DMS79 treated with DMSO at 0.1 percent for 48 hours (cell line): ENCODE measurements at regions not wholly inside any gene's neighbourhood (a gene's known extent, or its start where the extent isn't known, plus 50 kb on each side); places are given as distances from the start of the nearest gene placed in this dataset.

Source experiments
- DNase-seq: peaks from one replicate; lab custom pipeline; 2025; lab: John Stamatoyannopoulos, UW

- no peak for DNase-seq
Measured at GRCh38 chr6:141451511-141452353, 681.0 kb upstream of the GJE1 start.

DNA sequence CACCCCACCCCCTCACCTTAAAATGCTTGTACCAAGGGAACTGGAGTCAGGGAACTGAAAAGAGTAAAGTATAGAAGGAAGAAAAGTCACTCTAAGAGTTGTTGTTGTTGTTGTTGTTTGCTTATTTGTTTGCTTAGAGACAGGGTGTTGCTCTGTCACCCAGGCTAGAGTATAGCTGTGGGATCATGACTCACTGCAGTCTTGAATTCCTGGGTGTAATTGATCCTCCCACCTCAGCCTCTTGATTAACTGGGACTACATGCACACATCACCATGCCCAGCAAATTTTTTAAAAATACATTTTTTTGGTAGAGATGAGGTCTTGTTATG lies 681.6 kb upstream of the GJE1 start:
- DNase-seq = no peak

- no peak for DNase-seq
Measured at GRCh38 chr6:141445928-141446628, 686.6 kb upstream of the GJE1 start.

GRCh38 chr6:141443668-141444289 lies 688.9 kb upstream of the GJE1 start:
- DNase-seq = no peak

DNA sequence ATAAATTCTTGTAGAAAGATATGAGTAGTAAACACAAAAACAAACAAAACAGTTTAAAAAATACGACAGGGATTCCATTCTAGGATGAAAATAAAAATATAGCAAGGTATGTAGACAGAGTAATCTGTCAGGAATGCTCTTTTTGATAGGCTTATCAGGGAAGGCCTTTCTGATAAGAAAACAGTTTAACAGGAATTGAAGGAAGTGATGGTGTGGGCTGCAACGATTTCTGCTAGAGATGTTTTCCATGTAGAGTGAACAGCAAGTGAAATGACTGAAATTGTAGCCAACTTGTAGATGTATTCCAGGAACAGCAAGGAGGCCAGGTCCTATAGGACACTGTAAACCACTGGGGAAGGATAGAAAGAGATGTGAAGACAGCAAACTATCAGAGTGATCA lies 689.7 kb upstream of the GJE1 start:
- DNase-seq = no peak

DNA sequence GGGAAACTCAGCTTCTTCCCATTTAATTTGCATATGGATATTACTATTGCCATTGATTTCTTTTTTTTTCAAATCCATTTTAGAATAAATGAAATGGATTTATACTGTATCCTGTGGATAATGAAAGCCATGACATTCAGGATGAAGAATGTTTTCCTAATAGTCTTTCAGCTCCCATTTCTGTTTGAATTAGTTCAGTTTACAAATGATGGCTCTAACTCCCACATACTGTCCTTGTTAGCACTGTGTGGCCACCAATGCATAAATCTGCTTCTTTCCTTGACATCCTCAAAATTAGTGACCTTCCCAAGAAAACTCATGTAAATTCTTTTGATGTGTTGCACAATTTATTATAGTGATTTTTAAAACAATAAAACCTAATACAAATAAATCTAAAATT lies 693.2 kb upstream of the GJE1 start:
- DNase-seq = no peak

GRCh38 chr6:141437685-141438084 lies 695.0 kb upstream of the GJE1 start:
- no peak for DNase-seq

DNA sequence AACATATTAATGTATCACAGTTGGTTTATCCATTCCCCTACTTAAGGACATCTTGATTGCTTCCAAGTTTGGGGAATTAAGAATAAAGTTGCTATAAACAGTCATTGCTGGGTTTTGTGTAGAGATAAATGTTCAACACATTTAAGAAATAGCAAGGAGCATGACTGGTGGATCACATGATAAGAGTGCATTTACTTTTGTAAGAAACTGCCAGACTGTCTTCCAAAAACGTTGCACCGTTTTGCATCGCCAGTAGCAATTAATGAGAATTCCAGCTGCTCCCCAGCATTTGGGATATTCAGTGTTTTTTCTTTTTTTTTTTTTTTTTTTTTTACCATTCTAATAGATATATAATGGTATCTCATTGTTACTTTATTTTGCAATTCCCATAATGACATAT lies 695.7 kb upstream of the GJE1 start:
- no peak for DNase-seq

DNA sequence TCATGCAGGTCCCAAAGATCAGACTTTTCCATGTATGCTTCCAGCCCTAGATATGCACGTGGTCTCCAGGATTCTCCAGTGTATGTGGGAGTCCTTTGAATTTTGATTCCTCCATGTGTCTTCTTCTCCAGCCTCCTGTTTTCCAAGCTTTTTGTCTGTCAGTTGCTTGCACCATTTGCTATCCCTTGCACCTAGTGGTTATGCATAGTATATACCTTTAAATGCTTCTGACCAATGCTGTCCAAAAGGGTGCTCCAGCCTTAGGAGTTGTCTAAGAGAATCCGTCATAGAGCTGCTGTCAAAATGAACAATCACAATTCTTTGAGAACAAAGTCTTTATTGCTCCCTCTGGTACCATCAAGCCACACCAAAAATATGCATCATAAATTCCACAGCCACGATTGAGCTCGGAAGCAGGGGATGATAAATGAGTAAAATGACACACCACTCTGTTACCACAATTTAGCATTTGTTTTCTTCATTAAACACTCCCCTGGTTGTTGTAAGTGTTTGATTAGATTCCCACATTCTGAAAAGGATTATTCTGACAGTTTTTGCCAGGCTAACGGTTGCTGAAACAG lies 706.2 kb upstream of the GJE1 start:
- DNase-seq = no peak

- no peak for DNase-seq
Measured at GRCh38 chr6:141421378-141421777, 711.3 kb upstream of the GJE1 start.

GRCh38 chr6:141418076-141418475 lies 714.6 kb upstream of the GJE1 start:
- no peak for DNase-seq

DNA sequence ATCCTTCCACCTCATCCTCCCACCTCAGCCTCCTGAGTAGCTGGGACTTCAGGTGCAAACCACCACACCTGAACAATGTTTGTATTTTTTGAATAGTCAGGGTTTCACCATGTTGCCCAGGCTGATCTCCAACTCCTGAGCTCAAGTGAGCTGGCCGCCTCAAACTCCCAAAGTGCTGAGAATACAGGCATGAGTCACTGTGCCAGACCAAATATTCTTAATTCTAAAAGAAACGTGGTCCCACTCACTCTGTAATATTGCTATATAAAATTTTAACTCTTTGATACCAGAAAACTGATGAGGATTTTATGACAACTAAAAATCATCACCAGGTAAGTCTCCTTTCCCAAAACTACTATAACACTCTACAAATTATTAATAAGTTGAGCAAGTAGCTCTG lies 716.8 kb upstream of the GJE1 start:
- no peak for DNase-seq

GRCh38 chr6:141413196-141413595 lies 719.5 kb upstream of the GJE1 start:
- no peak for DNase-seq

DNA sequence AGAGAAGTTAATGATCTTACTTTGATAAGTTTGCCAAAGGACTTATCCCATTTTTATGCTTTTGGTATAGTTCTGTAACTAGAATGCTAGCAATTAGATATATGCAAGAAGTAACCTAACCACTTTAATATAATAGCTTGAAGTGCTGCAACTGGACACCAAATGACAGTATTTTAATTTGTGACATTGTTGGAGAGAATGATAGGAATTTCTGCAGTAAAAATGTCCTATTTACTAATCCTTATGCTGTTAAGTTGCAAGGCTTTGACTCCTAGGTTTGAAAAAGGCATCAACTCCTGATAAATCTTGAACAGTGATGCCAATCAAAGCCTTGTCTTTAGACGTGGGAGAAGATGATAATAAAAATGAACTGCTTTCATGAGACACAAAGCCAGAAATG lies 726.0 kb upstream of the GJE1 start:
- no peak for DNase-seq

GRCh38 chr6:141403827-141404226 lies 728.9 kb upstream of the GJE1 start:
- DNase-seq = no peak

DNA sequence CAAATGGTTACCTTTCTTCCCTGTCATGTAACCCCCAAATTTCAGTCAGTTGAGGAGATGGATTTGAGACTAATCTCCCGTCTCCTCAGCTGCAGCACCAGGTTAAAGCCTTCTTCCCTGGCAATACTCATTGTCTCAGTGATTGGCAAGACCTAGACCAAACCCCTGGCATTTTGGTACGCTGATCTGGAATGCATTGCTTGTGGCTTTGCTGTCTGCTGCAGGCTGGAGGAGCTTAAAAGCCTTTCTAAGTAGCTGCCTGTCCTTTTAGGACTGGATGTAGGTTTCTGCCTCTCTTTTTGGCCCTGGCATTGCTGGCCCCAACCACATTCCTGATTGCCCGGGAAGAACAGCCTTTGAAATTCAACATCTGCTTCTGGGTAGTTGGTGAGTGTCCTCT lies 729.6 kb upstream of the GJE1 start:
- DNase-seq = no peak

DNA sequence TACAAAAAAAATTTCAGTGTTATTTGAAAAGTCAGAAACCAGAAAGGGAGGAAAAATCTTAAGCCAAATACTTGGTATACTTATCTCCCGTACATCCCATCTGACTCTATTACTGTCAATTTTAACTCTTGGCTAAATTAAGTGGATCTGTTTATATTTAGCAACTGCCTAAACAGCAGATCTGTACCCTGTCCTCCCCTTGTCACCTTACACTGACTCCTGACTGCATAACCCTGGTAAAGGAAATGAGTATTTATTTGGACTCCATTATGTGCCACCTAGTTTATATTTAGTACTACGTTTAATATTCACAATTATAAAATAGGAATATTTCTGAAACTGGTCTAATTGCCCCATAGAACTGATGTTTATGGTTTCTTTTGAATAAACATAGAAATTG lies 730.2 kb upstream of the GJE1 start:
- DNase-seq = no peak

GRCh38 chr6:141401851-141402250 lies 730.9 kb upstream of the GJE1 start:
- no peak for DNase-seq

GRCh38 chr6:141401168-141401567 lies 731.6 kb upstream of the GJE1 start:
- DNase-seq = no peak

GRCh38 chr6:141398949-141399348 lies 733.8 kb upstream of the GJE1 start:
- DNase-seq = no peak

DNA sequence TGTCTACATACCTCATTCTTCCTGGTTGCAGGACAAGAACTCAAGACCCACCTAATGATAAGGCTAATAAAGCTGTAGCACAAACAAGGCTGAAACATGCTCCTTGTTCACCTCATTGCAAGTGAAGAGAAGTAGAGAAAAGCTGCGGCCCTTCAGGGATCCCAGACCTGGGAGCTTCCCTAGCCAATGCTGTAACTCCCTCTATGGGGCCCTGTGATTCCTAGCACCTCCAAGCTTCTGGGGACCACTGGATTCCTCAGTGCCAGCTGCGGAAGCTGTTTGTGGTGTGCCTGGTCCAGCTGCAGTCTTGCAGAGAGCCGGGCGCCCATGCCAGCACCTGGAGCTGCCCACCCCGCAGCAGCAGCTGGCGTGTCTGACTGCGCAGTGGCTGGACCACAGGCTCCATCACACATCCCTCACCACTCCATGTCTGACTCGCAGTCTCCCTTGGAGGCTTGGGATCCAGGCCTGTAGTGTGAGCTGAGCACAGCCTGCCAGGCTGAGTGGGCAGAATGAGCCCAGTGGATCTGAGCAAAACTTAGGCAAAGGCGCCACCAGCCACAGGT lies 737.2 kb upstream of the GJE1 start:
- no peak for DNase-seq

- no peak for DNase-seq
Measured at GRCh38 chr6:141394565-141395051, 738.1 kb upstream of the GJE1 start.
